HUES64 (cell line): ENCODE measurements at regions not wholly inside any gene's neighbourhood (a gene's known extent, or its start where the extent isn't known, plus 50 kb on each side); places are given as distances from the start of the nearest gene placed in this dataset.

Experiments used
- H3K27ac ChIP-seq: 2 replicates; pipeline ENCODE4 v1.7.0; 2013; ENCODE audit warnings: low read depth, low read length, inconsistent platforms
- H3K27me3 ChIP-seq: 2 replicates; pipeline ENCODE4 v1.6.1; 2013; ENCODE audit warnings: mild to moderate bottlenecking, low read length; ENCODE audit not compliant: insufficient read depth
- H3K36me3 ChIP-seq: 2 replicates; pipeline ENCODE4 v1.6.1; 2013; ENCODE audit warnings: mild to moderate bottlenecking, low read length; ENCODE audit not compliant: insufficient read depth
- H3K4me1 ChIP-seq: 2 replicates; pipeline ENCODE4 v1.6.1; 2013; ENCODE audit warnings: mild to moderate bottlenecking, low read length, moderate library complexity; ENCODE audit not compliant: insufficient read depth
- H3K4me3 ChIP-seq: 2 replicates; pipeline ENCODE4 v1.5.1; 2013; ENCODE audit warnings: mild to moderate bottlenecking, low read length, moderate library complexity
- H3K9ac ChIP-seq: 2 replicates; pipeline ENCODE4 v1.6.1; 2013; ENCODE audit warnings: mild to moderate bottlenecking, low read depth, low read length
- H3K9me3 ChIP-seq: 2 replicates; pipeline ENCODE4 v1.6.1; 2013; ENCODE audit warnings: low read depth, low read length; ENCODE audit not compliant: insufficient read depth
- WGBS: fragments of 150-250, 120-280 bp; methylation state at CpG from one replicate; pipeline ENCODE4 v1.1.7; 2013; ENCODE audit warnings: missing lambda C conversion rate; 5-methylcytosine and 5-hydroxymethylcytosine counted together

DNA sequence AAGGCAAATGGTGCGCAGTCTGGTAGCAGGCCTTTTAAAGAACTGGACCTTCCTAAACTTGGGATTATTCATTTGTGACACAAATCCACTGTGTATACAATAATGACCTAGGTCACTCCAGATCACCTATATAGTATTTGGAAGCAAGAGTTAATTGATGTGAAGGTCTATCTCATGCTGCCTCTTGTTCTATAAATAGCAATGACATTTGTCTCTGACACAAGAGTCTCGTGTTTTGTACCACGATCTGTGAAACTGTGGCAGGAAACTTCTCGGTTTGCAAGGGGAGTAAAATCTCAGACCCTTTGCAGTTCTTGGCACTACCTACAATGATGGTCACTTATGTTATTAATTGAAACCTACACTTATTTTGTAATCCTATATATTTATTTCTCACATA, 1408.4 kb downstream of the PCDH7 start:
- Histone ChIP-seq H3K27me3 (no peaks in the 10 kb centered on the region), H3K27ac (no peak overlapping the region), H3K4me3 (no peak overlapping the region), H3K36me3 (no peaks in the 10 kb centered on the region), H3K9me3 (no peaks in the 10 kb centered on the region), H3K9ac (no peak overlapping the region), H3K4me1 (peaks cover 7% of the 10 kb centered on the region; the same call in 1 of the 2 replicates)
- WGBS: 95% methylated on average over 4 of the region's 4 CpGs

GRCh38 chr4:32129967-32130366, 1409.8 kb downstream of the PCDH7 start:
- H3K9me3 ChIP-seq: no peaks in the 10 kb centered on the region
- no peaks in the 10 kb centered on the region for H3K27me3 ChIP-seq
- peaks cover 16% of the 10 kb centered on the region for H3K4me1 ChIP-seq
- WGBS: 88% methylated on average over 2 of the region's 2 CpGs
- no peak overlapping the region for H3K27ac ChIP-seq
- H3K4me3 ChIP-seq: no peak overlapping the region
- no peaks in the 10 kb centered on the region for H3K36me3 ChIP-seq
- no peak overlapping the region for H3K9ac ChIP-seq

GRCh38 chr4:32133141-32133540, 1413.0 kb downstream of the PCDH7 start:
- Histone ChIP-seq H3K36me3 (no peaks in the 10 kb centered on the region), H3K4me1 (peaks cover 16% of the 10 kb centered on the region), H3K9ac (no peak overlapping the region), H3K27ac (no peak overlapping the region), H3K4me3 (no peak overlapping the region), H3K9me3 (no peaks in the 10 kb centered on the region), H3K27me3 (no peaks in the 10 kb centered on the region)
- 92% methylated on average over 1 of the region's 1 CpG for WGBS

GRCh38 chr4:32133734-32134133, 1413.6 kb downstream of the PCDH7 start:
- H3K27me3 ChIP-seq: no peaks in the 10 kb centered on the region
- H3K4me3 ChIP-seq: no peak overlapping the region
- no peak overlapping the region for H3K9ac ChIP-seq
- H3K9me3 ChIP-seq: no peaks in the 10 kb centered on the region
- peaks cover 16% of the 10 kb centered on the region for H3K4me1 ChIP-seq
- H3K27ac ChIP-seq: no peak overlapping the region
- no peaks in the 10 kb centered on the region for H3K36me3 ChIP-seq

- Histone ChIP-seq H3K36me3 (no peaks in the 10 kb centered on the region), H3K27me3 (no peaks in the 10 kb centered on the region)
Measured at GRCh38 chr4:32135642-32136041, 1415.5 kb downstream of the PCDH7 start.

GRCh38 chr4:32136081-32136787, 1416.1 kb downstream of the PCDH7 start:
- Histone ChIP-seq H3K27me3 (no peaks in the 10 kb centered on the region), H3K4me3 (no peak overlapping the region), H3K36me3 (no peaks in the 10 kb centered on the region), H3K9me3 (no peaks in the 10 kb centered on the region), H3K4me1 (peaks cover 28% of the 10 kb centered on the region), H3K9ac (no peak overlapping the region), H3K27ac (no peak overlapping the region)
- 98% methylated on average over 2 of the region's 2 CpGs for WGBS

More at GRCh38 chr4:32135642-32136041, 1415.5 kb downstream of the PCDH7 start:
- H3K9me3 ChIP-seq: no peaks in the 10 kb centered on the region
- H3K4me3 ChIP-seq: no peak overlapping the region
- no peak overlapping the region for H3K27ac ChIP-seq
- H3K9ac ChIP-seq: no peak overlapping the region
- H3K4me1 ChIP-seq: peaks cover 22% of the 10 kb centered on the region

DNA sequence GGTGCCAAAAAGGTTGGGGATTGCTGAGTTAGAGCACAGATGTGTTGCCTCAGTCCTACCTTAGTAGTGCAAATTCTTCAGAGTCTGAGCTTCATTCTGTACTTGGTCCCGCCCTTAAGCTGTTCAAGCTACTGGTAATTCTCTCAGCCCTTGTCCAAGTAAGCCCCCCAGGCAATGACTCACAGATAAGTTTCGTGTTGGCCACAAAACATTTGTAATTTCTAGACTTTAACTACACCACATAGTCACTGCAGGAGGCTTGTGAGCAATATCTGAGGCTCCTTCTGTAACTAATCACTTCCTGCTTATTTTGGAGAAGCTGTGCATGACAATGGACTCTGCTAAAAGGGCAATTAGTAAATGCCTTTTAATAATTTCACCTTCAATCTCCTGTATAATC, 1420.5 kb downstream of the PCDH7 start:
- no peak overlapping the region for H3K27ac ChIP-seq
- WGBS: 57% methylated on average over 2 of the region's 2 CpGs
- peaks cover 13% of the 10 kb centered on the region for H3K4me1 ChIP-seq
- H3K36me3 ChIP-seq: no peaks in the 10 kb centered on the region
- H3K9ac ChIP-seq: no peak overlapping the region
- no peaks in the 10 kb centered on the region for H3K9me3 ChIP-seq
- no peak overlapping the region for H3K4me3 ChIP-seq
- no peaks in the 10 kb centered on the region for H3K27me3 ChIP-seq

DNA sequence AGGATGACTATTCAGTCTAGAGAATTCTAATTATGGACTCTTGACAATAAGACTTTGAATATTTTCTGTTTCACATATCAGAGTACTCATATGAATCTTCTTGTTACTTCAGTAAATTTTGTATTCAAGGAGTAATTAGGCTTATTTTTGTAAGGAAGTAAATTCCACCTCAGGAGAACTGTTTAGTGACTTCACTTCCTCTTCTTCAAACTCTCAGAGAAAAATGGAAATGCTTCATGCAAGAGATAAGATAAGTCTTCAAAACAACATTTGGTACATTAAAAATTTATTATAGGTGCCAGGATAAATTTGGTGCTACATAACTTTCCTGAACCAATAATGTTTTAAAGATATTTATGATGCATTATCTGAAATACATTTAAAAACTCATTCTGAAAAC, 1421.9 kb downstream of the PCDH7 start:
- no peak overlapping the region for H3K9ac ChIP-seq
- H3K27me3 ChIP-seq: no peaks in the 10 kb centered on the region
- H3K27ac ChIP-seq: no peak overlapping the region
- no peaks in the 10 kb centered on the region for H3K9me3 ChIP-seq
- no peaks in the 10 kb centered on the region for H3K36me3 ChIP-seq
- peaks cover 13% of the 10 kb centered on the region for H3K4me1 ChIP-seq
- H3K4me3 ChIP-seq: no peak overlapping the region

- H3K4me1 ChIP-seq: peaks cover 13% of the 10 kb centered on the region; the same call in 1 of the 2 replicates
- H3K36me3 ChIP-seq: no peaks in the 10 kb centered on the region
- no peaks in the 10 kb centered on the region for H3K27me3 ChIP-seq
- H3K9me3 ChIP-seq: no peaks in the 10 kb centered on the region
- no peak overlapping the region for H3K27ac ChIP-seq
- no peak overlapping the region for H3K4me3 ChIP-seq
- WGBS: 73% methylated on average over 4 of the region's 5 CpGs
- no peak overlapping the region for H3K9ac ChIP-seq
Measured at GRCh38 chr4:32145987-32146386, 1425.8 kb downstream of the PCDH7 start.

GRCh38 chr4:32147446-32148085, 1427.4 kb downstream of the PCDH7 start:
- Histone ChIP-seq H3K27ac (no peak overlapping the region), H3K4me1 (peaks cover 10% of the 10 kb centered on the region; the same call in 1 of the 2 replicates), H3K9me3 (no peaks in the 10 kb centered on the region), H3K27me3 (no peaks in the 10 kb centered on the region), H3K4me3 (no peak overlapping the region), H3K9ac (no peak overlapping the region), H3K36me3 (no peaks in the 10 kb centered on the region)
- WGBS: 100% methylated on average over 4 of the region's 5 CpGs

- no peak overlapping the region for H3K9ac ChIP-seq
- whole genome bisulfite sequencing: no CpG with 5 or more reads among the region's 2 CpGs
- H3K27ac ChIP-seq: no peak overlapping the region
Measured at GRCh38 chr4:32148111-32148666, 1428.0 kb downstream of the PCDH7 start.

More at GRCh38 chr4:32148111-32148666, 1428.0 kb downstream of the PCDH7 start:
- Histone ChIP-seq H3K36me3 (no peaks in the 10 kb centered on the region), H3K4me1 (peaks cover 10% of the 10 kb centered on the region; the same call in 1 of the 2 replicates), H3K4me3 (no peak overlapping the region), H3K27me3 (no peaks in the 10 kb centered on the region), H3K9me3 (no peaks in the 10 kb centered on the region)
